CD4-positive, alpha-beta memory T cell (primary cell): ENCODE measurements at regions not wholly inside any gene's neighbourhood (a gene's known extent, or its start where the extent isn't known, plus 50 kb on each side); places are given as distances from the start of the nearest gene placed in this dataset.

Experiments
- CTCF ChIA-PET: fragments of 350-600 bp; sonication (Branson Sonifier 250); formaldehyde crosslinking; loops from one replicate; lab custom pipeline; 2021; ENCODE audit warnings: inconsistent platforms; ENCODE audit not compliant: partially characterized antibody; lab: Charles Lee
- POLR2A ChIA-PET: fragments of 350-600 bp; sonication (Branson Sonifier 250); formaldehyde crosslinking; loops from one replicate; lab custom pipeline; 2021; ENCODE audit not compliant: partially characterized antibody; lab: Charles Lee
- DNase-seq, 5 donors: peaks; one replicate each; pipeline versions ENCODE4 v3.0.0 to v3.0.0-alpha.2; 2020 to 2022; ENCODE audit warnings: mixed read lengths in 1 of 5
- H3K27ac ChIP-seq: one replicate; pipeline ENCODE4 v1.7.0; 2013; ENCODE audit warnings: low read depth, low read length
- H3K27me3 ChIP-seq: 2 replicates; pipeline ENCODE4 v1.7.0; 2013; ENCODE audit warnings: mild to moderate bottlenecking, low read length, moderate library complexity; ENCODE audit not compliant: insufficient read depth
- H3K36me3 ChIP-seq: 2 replicates; pipeline ENCODE4 v1.7.0; 2013; ENCODE audit warnings: mild to moderate bottlenecking, low read length, moderate library complexity; ENCODE audit not compliant: insufficient read depth
- H3K4me1 ChIP-seq: 2 replicates; pipeline ENCODE4 v1.7.0; 2013; ENCODE audit warnings: mild to moderate bottlenecking, low read length, moderate library complexity; ENCODE audit not compliant: insufficient read depth
- H3K4me3 ChIP-seq, 2 donors: one replicate each; pipeline ENCODE4 v1.7.0; 2013; ENCODE audit warnings: low read length in 2 of 2, mild to moderate bottlenecking in 1 of 2
- H3K9me3 ChIP-seq, 2 donors: one replicate each; pipeline ENCODE4 v1.7.0; 2013; ENCODE audit warnings: low read length in 2 of 2, control low read depth in 1 of 2; ENCODE audit not compliant: control insufficient read depth in 1 of 2
- H3K27ac Mint-ChIP-seq, 7 donors: one replicate each; pipeline ENCODE4 v1.8.0; 2020 to 2021; ENCODE audit warnings: mixed read lengths in 7 of 7, mild to moderate bottlenecking in 6 of 7, inconsistent platforms in 3 of 7, moderate library complexity in 3 of 7
- H3K27me3 Mint-ChIP-seq, 2 donors: one replicate each; pipeline ENCODE4 v1.8.0; 2020 to 2021; ENCODE audit warnings: mixed read lengths in 2 of 2
- H3K36me3 Mint-ChIP-seq, 2 donors: one replicate each; pipeline ENCODE4 v1.8.0; 2020 to 2021; ENCODE audit warnings: mixed read lengths in 2 of 2, inconsistent platforms in 1 of 2, mild to moderate bottlenecking in 1 of 2
- H3K4me1 Mint-ChIP-seq, 4 donors: one replicate each; pipeline ENCODE4 v1.8.0; 2020 to 2021; ENCODE audit warnings: mixed read lengths in 4 of 4, mild to moderate bottlenecking in 1 of 4
- H3K4me3 Mint-ChIP-seq, 8 donors: one replicate each; pipeline ENCODE4 v1.8.0; 2020 to 2021; ENCODE audit warnings: mixed read lengths in 8 of 8, mild to moderate bottlenecking in 7 of 8, moderate library complexity in 6 of 8, inconsistent platforms in 3 of 8
- H3K9me3 Mint-ChIP-seq, 8 donors: one replicate each; pipeline ENCODE4 v1.8.0; 2020 to 2021; ENCODE audit warnings: mixed read lengths in 8 of 8, mild to moderate bottlenecking in 5 of 8, inconsistent platforms in 3 of 8, moderate library complexity in 1 of 8
- intact Hi-C: fragments of 100-400 bp; cut with micrococcal nuclease; formaldehyde crosslinking; loops from one replicate; pipeline ENCODE4 v1.15.1; 2023

GRCh38 chr7:31228957-31229356 is 111.6 kb downstream of the NEUROD6 start:
- H3K4me1 ChIP-seq: no peaks in the 10 kb centered on the region
- peaks cover 3 to 36% (median 17%) of the 10 kb centered on the region in 8 donors for H3K9me3 Mint-ChIP-seq
- peaks cover 0 to 6% of the 10 kb centered on the region in 2 donors for H3K27me3 Mint-ChIP-seq
- DNase-seq: no peak
- ChIA-PET POLR2A (no interaction called here), CTCF (no interaction called here)
- H3K27ac Mint-ChIP-seq: no peak overlapping the region
- H3K27ac ChIP-seq: no peak overlapping the region
- H3K4me3 Mint-ChIP-seq: no peak overlapping the region
- no peaks in the 10 kb centered on the region for H3K4me1 Mint-ChIP-seq
- H3K4me3 ChIP-seq: no peak overlapping the region
- no peaks in the 10 kb centered on the region for H3K36me3 ChIP-seq
- no peaks in the 10 kb centered on the region for H3K36me3 Mint-ChIP-seq
- peaks cover 0 to 3% of the 10 kb centered on the region in 2 donors for H3K9me3 ChIP-seq
- no peaks in the 10 kb centered on the region for H3K27me3 ChIP-seq
- intact Hi-C loops: no loop called here

GRCh38 chr7:31214751-31215150 is 125.8 kb downstream of the NEUROD6 start:
- no peaks in the 10 kb centered on the region for H3K36me3 Mint-ChIP-seq
- no peaks in the 10 kb centered on the region for H3K9me3 ChIP-seq
- H3K4me1 ChIP-seq: no peaks in the 10 kb centered on the region
- no peaks in the 10 kb centered on the region for H3K36me3 ChIP-seq
- ChIA-PET POLR2A (no interaction called here), CTCF (no interaction called here)
- H3K27ac ChIP-seq: no peak overlapping the region
- H3K4me3 Mint-ChIP-seq: no peak overlapping the region
- DNase-seq: no peak
- no peak overlapping the region for H3K27ac Mint-ChIP-seq
- no peaks in the 10 kb centered on the region for H3K27me3 Mint-ChIP-seq
- peaks cover 0 to 2% (median 0%) of the 10 kb centered on the region in 8 donors for H3K9me3 Mint-ChIP-seq
- H3K4me1 Mint-ChIP-seq: no peaks in the 10 kb centered on the region
- no peaks in the 10 kb centered on the region for H3K27me3 ChIP-seq
- no peak overlapping the region for H3K4me3 ChIP-seq
- intact Hi-C loops: no loop called here

- intact Hi-C loops: no loop called here
- H3K27ac ChIP-seq: no peak overlapping the region
- ChIA-PET CTCF (no interaction called here), POLR2A (no interaction called here)
- Mint-ChIP-seq H3K4me3 (no peak overlapping the region), H3K36me3 (no peaks in the 10 kb centered on the region), H3K4me1 (no peaks in the 10 kb centered on the region), H3K27me3 (no peaks in the 10 kb centered on the region), H3K27ac (no peak overlapping the region), H3K9me3 (peaks cover 0 to 4% (median 0%) of the 10 kb centered on the region in 8 donors)
- no peak for DNase-seq
- no peak overlapping the region for H3K4me3 ChIP-seq
- no peaks in the 10 kb centered on the region for H3K9me3 ChIP-seq
- H3K27me3 ChIP-seq: no peaks in the 10 kb centered on the region
- no peaks in the 10 kb centered on the region for H3K36me3 ChIP-seq
- no peaks in the 10 kb centered on the region for H3K4me1 ChIP-seq
These were observed 129.2 kb downstream of the NEUROD6 start for GRCh38 chr7:31211281-31211680.

GRCh38 chr7:31204071-31204470 is 136.5 kb downstream of the NEUROD6 start:
- no peaks in the 10 kb centered on the region for H3K36me3 ChIP-seq
- POLR2A ChIA-PET: no interaction called here
- no peaks in the 10 kb centered on the region for H3K9me3 ChIP-seq
- Mint-ChIP-seq H3K4me1 (no peaks in the 10 kb centered on the region), H3K27me3 (peaks cover 0 to 3% of the 10 kb centered on the region in 2 donors), H3K9me3 (peaks cover 0 to 17% (median 3%) of the 10 kb centered on the region in 8 donors), H3K27ac (no peak overlapping the region), H3K36me3 (no peaks in the 10 kb centered on the region), H3K4me3 (no peak overlapping the region)
- H3K27ac ChIP-seq: no peak overlapping the region
- no peaks in the 10 kb centered on the region for H3K27me3 ChIP-seq
- DNase-seq: no peak
- intact Hi-C loops: no loop called here
- CTCF ChIA-PET: no interaction called here
- H3K4me1 ChIP-seq: no peaks in the 10 kb centered on the region
- H3K4me3 ChIP-seq: no peak overlapping the region

GRCh38 chr7:31203551-31203950 is 137.0 kb downstream of the NEUROD6 start:
- ChIA-PET POLR2A (no interaction called here), CTCF (no interaction called here)
- H3K36me3 Mint-ChIP-seq: no peaks in the 10 kb centered on the region
- no peaks in the 10 kb centered on the region for H3K4me1 Mint-ChIP-seq
- intact Hi-C loops: no loop called here
- DNase-seq: no peak
- H3K9me3 ChIP-seq: no peaks in the 10 kb centered on the region
- H3K27me3 Mint-ChIP-seq: peaks cover 0 to 3% of the 10 kb centered on the region in 2 donors
- no peaks in the 10 kb centered on the region for H3K27me3 ChIP-seq
- H3K4me3 ChIP-seq: no peak overlapping the region
- H3K27ac Mint-ChIP-seq: no peak overlapping the region
- H3K4me1 ChIP-seq: no peaks in the 10 kb centered on the region
- H3K36me3 ChIP-seq: no peaks in the 10 kb centered on the region
- H3K27ac ChIP-seq: no peak overlapping the region
- H3K4me3 Mint-ChIP-seq: no peak overlapping the region
- H3K9me3 Mint-ChIP-seq: peaks cover 0 to 17% (median 3%) of the 10 kb centered on the region in 8 donors

GRCh38 chr7:31202801-31203200 is 137.7 kb downstream of the NEUROD6 start:
- Mint-ChIP-seq H3K27me3 (peaks cover 0 to 3% of the 10 kb centered on the region in 2 donors), H3K27ac (no peak overlapping the region), H3K4me1 (no peaks in the 10 kb centered on the region), H3K9me3 (peaks cover 0 to 17% (median 3%) of the 10 kb centered on the region in 8 donors), H3K4me3 (no peak overlapping the region), H3K36me3 (no peaks in the 10 kb centered on the region)
- DNase-seq: no peak
- Histone ChIP-seq H3K9me3 (no peaks in the 10 kb centered on the region), H3K27me3 (no peaks in the 10 kb centered on the region), H3K4me1 (no peaks in the 10 kb centered on the region), H3K4me3 (no peak overlapping the region), H3K27ac (no peak overlapping the region), H3K36me3 (no peaks in the 10 kb centered on the region)
- POLR2A ChIA-PET: no interaction called here
- intact Hi-C loops: no loop called here
- CTCF ChIA-PET: interaction anchor here (0.5 kb wide), 1 partner anchor 10 kb away, joined by 3 read pairs; no protein-coding TSS in a partner anchor

- H3K4me1 ChIP-seq: no peaks in the 10 kb centered on the region
- H3K9me3 ChIP-seq: no peaks in the 10 kb centered on the region
- Mint-ChIP-seq H3K9me3 (peaks cover 0 to 3% (median 0%) of the 10 kb centered on the region in 8 donors), H3K36me3 (no peaks in the 10 kb centered on the region), H3K27me3 (peaks cover 0 to 3% of the 10 kb centered on the region in 2 donors), H3K27ac (no peak overlapping the region), H3K4me3 (no peak overlapping the region), H3K4me1 (no peaks in the 10 kb centered on the region)
- H3K36me3 ChIP-seq: no peaks in the 10 kb centered on the region
- POLR2A ChIA-PET: no interaction called here
- DNase-seq: no peak
- intact Hi-C loops: no loop called here
- no peak overlapping the region for H3K4me3 ChIP-seq
- CTCF ChIA-PET: interaction anchor here (0.7 kb wide), 1 partner anchor 10 kb away, joined by 3 read pairs; no protein-coding TSS in a partner anchor
- no peak overlapping the region for H3K27ac ChIP-seq
- no peaks in the 10 kb centered on the region for H3K27me3 ChIP-seq
These were observed 140.9 kb downstream of the ADCYAP1R1 start for GRCh38 chr7:31192986-31193385.

- Histone ChIP-seq H3K4me1 (no peaks in the 10 kb centered on the region), H3K4me3 (no peak overlapping the region), H3K27ac (no peak overlapping the region), H3K27me3 (no peaks in the 10 kb centered on the region), H3K9me3 (no peaks in the 10 kb centered on the region), H3K36me3 (no peaks in the 10 kb centered on the region)
- DNase-seq: no peak
- CTCF ChIA-PET: no interaction called here
- Mint-ChIP-seq H3K9me3 (peaks cover 0 to 5% (median 0%) of the 10 kb centered on the region in 8 donors), H3K27ac (no peak overlapping the region), H3K4me1 (no peaks in the 10 kb centered on the region), H3K27me3 (peaks cover 0 to 3% of the 10 kb centered on the region in 2 donors), H3K36me3 (no peaks in the 10 kb centered on the region), H3K4me3 (no peak overlapping the region)
- intact Hi-C loops: no loop called here
- POLR2A ChIA-PET: no interaction called here
These were observed 138.8 kb downstream of the ADCYAP1R1 start for GRCh38 chr7:31190906-31191305.
